Hematopoietic multipotent progenitor cell treated with erythropoietin and hydrocortisone succinate and interleukin-3 and kit ligand, for 17 days (in vitro differentiated cells): ENCODE measurements at regions not wholly inside any gene's neighbourhood (a gene's known extent, or its start where the extent isn't known, plus 50 kb on each side); places are given as distances from the start of the nearest gene placed in this dataset.

Experiments used
- DNase-seq: peaks from one replicate; pipeline ENCODE4 v3.0.0-alpha.2; 2015; ENCODE audit warnings: low spot score

DNA sequence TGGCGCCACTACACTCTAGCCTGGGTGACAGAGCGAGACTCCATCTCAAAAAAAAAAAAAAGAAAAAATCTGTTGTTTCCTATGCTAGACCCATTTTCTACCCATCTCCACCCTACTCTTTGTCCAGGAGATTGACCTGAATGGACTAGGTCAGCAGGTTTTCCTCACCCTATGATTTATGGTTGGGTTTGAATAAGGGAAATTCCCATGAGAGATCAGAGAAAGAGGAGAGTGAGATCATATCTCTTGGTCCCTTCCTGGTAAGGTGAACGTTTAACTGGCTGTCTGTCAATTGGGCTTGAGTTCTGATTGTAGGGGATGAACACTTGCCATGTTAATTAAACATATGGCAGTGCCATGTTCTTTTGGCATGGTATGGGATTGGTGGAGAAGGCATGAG, 387.4 kb downstream of the MAN2A1 start:
- no peak for DNase-seq

DNA sequence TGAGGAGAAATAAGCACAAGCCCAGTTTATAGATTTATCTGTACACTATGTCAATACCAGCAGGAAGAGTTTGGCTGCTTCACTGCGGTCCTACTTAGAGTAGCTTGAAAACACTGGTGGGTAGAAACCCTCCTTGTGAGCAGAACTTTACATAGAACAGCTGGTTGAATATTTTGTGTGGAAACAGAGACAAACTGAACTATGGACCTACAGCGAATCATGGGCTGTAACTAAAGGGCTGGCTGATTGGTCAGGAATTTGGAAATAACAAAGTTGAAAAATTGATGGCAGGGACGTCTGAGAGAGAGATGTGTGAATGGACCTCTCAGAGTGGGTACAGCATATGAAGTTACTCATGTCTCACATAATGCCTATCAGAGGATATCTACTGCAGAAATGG, 392.5 kb downstream of the MAN2A1 start:
- no peak for DNase-seq

DNA sequence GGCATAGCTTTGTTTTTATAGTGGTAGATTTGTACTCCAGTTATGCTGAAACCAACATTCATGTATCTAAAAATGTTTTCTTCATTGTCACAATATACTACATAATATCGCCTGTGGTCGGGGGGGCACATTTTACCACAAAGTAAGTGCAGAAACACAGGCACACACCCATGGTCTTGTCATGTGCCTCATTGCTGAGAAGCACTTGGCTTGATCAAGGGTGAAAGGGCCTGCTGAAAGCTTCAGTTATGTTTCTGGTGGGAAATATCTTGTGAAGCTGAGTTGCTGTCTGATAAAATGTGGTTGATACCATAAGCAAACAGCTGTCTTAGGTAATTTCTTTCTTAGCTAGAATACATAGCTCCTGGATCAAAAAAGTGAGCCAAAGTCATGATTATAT, 393.1 kb downstream of the MAN2A1 start:
- DNase-seq, result no peak

DNA sequence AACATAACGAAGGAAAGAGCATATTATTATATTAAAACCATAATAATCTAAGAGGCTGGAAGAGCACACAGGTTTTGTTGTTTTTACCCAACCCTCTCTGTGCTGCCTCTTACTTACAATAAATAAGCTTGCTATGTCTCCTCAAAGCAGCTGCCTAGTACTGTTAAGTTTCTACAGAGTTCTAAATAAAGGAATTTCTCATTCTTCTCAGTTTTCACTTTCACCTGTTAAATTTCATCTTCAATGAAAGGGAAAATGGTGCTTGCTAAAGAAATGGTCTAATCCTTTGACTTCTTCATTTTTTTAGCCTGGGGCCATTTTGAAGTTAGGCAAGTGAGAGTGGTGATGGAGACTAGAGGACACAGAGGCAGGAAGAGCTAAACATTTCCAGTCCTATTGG, 396.1 kb downstream of the MAN2A1 start:
- DNase-seq, result no peak

DNA sequence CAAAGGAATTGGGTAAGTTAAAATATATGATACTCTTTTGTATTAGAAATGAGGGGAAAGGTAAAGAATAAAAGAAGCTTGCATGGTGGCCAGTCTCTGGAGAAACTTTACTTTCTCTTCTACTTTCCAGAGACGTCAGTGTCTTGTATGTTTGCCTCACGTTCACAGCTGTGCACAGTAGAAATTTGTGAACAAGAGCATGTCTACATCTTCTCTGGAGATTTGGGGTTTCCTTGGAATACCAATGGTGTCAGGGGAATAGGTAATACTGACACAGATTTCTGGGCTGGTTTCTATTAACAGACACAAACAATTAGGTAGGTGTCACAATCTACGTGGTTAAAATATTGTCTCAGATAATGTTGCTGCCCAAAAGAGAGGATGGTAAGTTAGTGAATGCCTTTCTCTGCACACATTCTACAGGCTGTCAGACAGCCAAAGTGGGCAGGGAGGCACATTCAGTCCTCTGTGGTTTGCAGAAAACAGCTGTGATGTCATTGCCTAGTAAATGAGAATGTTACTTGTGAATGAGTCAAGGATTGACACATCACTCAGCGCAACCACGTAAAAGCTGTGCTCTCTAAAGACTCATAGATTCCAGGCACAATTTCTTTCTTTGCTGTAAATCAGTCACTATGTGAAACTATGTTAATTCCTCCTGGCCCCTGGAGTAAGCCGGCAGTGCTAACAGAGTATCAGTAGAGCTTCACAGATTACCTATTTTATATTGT, 397.1 kb downstream of the MAN2A1 start:
- no peak for DNase-seq

DNA sequence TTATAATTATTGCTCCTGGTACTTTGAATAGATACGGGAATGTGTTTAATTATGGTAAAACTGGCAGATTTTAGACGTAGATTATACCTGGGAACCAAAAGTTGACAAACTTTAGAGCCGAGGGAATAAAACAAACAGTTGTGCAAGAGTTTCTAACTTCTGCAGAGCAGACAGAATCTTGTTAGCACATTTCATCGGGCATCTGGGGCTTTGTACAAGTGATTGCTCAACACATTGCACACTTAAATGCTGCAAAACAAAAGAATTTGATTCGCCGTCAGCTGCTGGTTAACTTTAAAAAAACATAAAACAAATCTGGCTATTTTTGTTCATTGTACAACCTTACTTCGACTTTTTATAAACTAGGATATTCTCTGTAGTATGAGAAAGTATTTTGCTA, 398.1 kb downstream of the MAN2A1 start:
- no peak for DNase-seq

DNA sequence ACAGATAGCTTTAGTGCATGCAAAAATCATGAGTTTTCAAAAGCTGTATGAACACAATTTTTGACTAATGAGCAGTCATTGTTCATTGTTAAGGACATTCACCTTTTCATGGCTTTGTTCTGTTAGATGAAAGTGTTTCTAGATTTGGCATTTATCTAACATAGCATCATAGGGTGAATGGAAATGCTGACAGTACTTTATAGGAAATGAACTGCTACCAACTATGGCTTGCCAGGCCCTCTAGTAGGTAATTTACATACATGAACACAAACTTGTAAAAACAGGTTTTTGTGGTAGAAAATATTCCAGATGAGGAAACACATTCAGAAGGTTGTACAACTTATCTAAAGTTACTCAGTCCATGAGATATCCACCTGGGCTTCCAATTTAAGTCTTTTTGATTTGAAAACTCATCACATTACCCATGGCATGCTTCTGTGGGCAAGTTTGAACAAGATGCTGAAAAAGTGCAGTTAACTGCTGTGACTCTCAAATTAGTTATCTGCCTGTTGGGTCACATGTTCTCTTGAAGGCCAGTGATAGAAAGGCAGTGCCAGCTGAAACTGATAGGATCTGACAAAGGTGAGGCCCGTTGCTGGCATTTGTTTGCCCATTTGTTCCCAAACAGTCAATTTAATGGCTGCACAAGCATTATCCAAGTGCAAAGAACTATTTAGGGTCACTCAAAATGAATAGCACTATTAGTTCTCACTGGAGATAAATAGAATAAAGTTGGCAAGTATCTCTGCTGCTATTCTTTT, 399.1 kb downstream of the MAN2A1 start:
- no peak for DNase-seq

DNA sequence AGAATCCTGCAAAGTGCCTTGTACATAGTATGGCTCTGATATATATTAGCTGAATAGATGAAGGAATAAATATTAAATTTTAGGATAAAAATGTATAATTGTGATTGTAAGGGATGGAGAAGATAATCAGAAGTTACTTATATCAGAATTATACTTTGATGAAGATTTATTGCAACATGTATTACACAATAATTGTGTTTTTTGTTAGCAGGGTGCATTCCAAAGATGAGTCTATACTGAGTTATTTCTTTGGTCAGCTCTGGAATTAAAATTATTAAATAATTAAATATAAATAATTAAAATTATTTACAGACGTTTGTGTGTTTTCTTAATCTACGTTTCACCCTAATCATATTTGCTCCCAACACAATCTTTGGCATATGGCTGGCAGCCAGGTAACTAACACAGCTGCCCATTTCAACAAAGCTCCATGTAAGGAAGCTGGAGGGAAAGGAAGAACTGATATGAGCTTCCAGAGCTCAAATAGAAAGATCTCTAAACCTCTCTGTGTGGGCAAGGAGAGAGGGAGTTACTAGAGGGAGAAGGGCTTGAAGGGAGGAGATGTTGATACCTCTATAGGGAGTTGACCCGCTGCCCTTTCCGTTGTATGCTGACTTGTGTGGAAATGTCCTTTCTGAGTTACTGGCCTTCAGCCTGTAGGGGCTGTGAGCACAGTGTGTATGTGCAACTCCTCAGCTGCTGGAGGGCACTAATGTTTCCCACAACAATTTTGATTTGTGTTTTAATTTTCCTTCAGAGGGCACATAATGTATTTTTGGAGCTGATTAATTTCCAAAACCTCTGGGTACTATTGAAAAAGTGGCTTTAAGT, 403.4 kb downstream of the MAN2A1 start:
- no peak for DNase-seq

DNA sequence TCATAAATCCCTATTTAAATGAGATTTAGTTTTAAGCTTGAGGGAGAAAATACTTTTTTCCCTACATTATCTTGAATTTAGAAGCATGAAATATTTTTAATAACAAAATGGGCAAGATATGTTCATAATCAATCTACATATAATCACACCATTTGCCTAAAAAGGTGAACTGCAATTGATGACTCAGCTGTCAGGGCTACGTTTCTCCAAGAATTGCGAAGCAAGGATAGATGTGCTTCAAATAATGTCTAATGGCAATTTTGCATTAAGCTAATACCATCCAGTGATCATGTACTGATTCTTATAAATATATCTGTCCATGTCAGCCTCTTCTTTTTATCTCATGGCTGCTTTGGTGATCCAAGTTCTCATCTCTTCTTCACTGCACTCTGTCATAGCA, 404.4 kb downstream of the MAN2A1 start:
- no peak for DNase-seq

DNA sequence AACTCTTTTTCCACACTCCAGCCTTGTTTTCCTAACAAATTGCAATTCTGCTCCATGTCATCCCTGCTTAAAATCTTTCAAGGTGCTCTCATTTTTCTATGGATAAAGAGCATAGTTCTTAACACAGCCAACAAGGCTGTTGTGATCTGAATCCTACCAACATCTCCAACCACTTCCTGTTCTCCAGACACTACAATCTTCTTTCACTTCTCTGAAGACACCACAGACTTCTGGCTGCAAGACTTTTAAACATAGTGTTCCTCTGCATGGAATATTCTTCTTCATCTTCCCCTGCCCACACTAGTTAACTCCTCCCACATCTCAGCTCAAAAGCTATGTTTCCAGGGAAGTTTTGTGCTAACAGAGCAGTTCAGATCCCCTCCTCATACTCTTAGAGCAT, 404.8 kb downstream of the MAN2A1 start:
- DNase-seq, result no peak

DNA sequence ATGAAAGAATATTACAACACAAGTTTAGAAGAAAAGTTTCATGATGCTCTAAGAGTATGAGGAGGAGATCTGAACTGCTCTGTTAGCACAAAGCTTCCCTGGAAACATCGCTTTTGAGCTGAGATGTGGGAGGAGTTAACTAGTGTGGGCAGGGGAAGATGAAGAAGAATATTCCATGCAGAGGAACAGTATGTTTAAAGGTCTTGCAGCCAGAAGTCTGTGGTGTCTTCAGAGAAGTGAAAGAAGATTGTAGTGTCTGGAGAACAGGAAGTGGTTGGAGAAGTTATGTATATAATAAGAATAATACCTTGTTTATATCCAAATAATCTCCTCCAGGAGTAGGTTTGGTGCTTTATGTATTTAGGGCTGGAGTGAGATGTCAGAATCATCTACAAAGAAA, 406.7 kb downstream of the MAN2A1 start:
- no peak for DNase-seq

DNA sequence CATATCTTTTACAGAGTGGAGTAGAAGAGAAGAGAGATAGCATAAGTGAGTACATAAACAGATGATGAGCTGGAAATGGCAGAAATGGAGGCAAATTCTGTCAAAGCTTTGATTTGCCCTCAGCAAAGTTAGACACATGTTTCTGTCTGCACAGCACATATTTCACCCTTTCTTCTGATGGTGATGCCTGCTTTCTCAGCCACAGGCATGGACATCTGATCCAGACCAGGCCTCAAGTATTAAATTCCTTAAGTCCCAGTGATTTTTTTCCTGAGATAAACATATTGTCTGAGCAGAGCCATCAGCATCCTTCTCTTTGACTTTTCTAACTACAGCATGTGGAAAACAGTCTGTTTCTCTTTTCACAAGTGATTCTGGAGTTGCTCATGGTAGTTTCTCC, 409.8 kb downstream of the MAN2A1 start:
- no peak for DNase-seq

DNA sequence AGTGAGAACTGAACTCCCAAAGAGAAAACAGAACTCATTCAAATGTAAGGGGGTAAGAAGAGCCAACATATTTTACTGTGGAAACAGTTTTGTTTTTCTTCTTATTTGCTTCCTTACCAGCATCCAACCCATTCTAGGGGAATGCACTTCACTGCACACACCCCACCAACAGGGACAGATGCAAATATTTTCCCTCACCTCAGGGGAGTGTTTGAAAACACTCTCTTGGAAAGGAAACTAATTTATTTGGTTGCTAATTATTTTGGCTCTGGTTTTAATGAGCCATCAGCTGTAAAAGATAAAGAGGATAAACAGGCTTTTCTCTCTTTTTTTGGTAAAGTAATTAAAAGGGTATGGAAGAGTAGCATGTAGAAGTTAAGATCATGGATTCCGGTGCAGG, 413.4 kb downstream of the MAN2A1 start:
- DNase-seq, result no peak

DNA sequence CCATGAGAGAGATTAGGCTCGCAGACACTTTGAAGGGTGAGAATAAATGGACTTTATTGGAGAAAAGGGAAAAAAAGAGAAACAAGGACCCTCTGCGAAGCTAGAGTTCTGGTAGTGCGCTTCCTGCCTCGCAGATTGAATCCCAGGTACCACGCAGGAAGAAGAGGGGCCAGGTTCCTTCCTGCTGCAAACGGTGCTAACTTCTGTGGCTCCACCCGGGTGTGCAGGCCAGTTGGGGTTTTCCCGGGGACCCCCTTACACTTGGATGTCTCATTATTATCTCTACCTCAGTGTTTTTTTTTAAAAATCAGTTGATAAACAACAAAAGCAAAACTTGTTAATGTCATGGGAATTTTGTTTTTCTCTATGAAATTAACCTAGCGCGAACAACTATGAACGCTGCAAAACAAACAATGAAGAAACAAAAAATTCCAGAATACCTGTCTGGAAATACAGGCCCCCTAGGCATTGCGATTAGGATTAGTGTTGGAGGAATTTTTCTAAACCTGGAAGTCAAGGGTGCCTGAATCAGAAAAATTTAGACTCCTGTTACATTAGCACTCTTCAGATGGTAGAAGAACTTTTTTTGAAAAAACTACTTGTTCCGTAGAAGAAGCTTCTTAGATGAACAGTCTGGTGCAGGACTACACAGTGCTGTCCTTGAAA, 414.5 kb downstream of the MAN2A1 start:
- DNase-seq, result no peak

DNA sequence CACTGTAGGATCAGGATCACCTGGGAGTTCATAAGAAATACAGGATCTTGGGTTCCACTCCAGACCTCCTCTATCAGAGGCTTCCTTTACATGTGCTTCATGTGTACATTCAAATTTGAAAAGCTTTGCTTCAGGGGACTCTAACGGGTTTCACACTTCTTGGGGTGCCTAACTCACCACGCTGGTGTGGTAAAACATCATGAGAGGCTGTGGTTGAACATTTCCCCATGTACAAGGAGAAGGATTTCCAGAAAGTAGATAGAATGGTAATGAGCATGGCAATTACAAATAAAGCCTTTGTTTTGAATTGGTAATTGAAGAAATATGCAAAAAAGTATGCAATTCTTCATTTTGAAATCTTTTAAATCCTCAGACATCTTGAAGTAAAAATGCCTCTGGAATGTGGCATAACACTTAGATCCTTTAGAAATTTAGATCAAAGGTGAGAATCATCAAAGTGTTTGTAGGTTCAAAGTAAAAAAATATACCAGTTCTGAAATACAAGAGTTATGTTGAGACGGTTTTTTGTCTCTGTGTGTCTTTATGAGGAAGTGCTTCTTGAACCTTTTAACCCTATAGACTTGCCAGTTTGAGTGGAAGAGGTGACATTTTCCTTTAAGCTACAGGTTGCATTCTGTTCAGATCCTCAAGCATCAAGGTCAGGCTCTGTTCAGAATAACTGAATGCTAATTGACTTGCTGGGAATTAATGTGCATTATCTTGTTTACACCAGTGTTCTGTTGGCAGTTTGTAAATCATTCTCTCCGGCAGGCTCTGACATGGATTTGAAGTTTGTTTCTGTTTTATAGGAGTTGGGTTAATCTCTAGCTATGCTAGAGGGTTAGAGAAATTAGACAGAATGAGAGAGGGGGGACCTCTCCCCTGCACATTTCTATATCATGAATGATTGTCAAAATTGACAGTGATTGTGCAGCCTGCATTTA, 415.3 kb downstream of the MAN2A1 start:
- no peak for DNase-seq

DNA sequence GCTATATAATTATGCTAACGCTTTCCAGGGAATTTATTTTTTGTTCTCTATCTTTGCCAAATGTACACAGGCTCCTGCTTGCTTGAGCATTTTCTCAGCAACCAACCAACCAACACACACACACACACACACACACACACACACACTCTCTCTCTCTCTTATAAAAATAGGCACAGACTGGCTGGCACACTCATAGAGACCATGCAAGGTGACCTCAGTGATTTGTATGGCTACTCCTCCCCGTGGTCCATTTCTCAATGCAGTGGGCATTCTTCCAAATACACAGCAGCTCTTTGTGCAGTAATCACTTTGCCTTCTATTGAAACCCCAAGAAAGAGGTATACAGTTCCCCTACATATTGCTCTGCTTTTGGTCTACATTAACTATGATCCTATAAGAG, 416.0 kb downstream of the MAN2A1 start:
- no peak for DNase-seq

DNA sequence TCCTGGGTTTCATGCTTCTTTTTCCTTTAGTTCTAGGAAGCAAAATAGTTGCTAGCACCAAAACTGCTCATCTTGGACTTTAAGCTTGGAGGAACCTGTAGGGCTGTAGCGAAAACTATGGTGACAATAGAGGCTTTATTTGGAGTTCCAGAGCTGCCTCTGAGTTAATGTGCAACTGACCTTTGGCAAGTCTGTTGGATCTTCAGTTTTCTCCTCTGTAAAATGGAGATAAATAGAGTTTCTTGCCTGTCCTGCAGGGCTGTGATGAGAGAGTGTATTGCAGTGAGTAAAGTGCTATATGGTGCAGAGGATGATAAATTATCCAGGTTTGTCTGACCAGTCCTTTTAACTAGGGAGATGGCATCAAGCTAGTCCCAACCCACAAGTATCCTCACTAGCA, 417.0 kb downstream of the MAN2A1 start:
- no peak for DNase-seq

DNA sequence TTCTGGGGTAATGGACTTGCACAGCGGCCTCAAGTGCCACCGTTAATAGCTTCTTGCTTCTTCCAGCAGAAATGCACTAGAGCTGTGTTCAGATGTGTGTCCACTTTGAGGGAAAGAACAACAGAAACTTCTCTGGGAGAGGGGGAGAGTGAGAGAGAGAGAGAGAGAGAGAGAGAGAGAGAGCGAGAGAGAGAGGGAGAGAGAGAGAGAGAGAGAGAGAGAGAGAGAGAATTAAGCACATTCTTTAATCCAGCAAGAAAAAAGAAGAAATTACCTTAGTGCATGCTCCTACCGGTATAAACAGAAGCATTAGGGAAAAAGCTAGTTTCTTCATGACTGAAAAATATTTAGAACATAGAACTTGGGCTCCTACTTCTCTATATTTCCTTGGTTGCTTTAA, 418.8 kb downstream of the MAN2A1 start:
- DNase-seq, result no peak

DNA sequence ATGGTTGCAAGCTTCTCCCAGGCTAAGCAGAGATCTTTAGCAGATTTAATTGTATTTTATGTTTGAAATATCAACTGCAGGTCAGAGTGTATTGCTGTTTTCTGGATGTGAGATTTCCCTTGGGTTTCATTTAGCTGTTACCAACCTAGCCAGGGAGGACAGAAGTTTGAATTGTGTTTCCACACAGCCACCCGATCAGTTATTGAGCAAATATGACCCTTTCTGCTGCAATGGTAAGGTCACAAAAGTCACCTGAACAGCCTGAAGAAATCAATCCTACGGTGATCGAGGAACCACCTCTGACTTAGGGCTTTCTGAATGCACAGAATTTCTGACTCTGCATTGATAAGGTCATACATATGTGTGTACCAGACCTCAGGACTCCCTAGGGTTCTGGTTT, 419.9 kb downstream of the MAN2A1 start:
- DNase-seq, result no peak

DNA sequence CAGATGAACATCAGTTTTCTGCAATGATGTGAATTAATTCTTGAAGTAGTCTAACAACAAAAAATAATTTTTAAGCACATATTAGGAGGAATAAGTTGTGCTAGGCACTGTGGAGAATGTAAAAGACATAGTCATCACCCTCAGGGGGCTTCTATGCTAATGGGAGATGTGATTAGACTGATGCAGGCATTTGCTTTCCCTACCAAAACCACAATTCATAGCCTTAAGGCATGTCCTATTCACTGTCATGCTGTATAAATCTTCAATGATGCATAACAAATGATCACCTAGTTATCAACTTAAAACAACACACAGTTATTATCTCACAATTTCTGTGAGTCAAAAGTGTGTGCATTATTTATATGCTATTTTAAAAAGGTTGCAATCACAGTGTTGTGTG, 422.6 kb downstream of the MAN2A1 start:
- no peak for DNase-seq

DNA sequence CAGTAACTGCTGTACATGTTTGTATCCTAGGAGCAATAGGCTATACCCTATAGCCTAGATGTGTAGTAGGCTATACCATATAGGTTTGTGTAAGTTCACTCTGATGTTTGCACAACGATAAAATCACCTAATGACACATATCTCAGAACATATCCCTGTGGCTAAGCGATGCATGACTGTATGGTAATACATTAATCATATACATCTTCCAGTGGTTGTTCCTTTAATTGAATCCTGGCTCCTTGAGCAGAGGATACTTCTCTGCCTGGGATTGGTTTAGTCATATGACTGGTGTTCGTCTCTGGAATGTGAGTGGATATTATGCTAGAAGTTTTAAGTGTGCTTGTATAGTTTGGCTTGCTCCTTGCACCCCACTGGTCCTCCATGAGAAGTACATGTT, 425.8 kb downstream of the MAN2A1 start:
- DNase-seq, result no peak
